ENCODE measurements at regions not wholly inside any gene's neighbourhood (a gene's known extent, or its start where the extent isn't known, plus 50 kb on each side); places are given as distances from the start of the nearest gene placed in this dataset.

DNA sequence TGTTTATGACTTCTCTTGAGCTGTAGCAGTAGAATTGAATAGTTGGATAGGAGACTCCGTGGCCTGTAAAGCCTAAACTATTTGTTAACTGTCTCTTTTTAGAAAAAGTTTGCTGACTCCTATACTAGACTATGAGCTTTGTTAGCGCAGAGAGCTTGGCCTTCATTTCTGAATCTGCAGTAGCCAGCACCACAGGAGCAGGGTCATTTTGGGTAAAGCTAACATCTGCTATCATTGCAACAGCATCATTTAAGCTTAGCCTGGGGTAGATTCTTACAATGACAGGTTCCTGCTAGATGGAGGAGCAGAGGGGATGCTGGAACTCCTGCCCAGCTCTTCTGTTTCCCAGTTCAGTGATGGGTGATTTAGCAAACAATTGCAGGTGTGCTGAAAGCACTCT lies 133.7 kb upstream of the ASTN2 start:
- no peak for DNase-seq (ENCODE audit: low spot score)

- no peak for DNase-seq (ENCODE audit: low spot score)
Measured at GRCh38 chr9:117547904-117548303, 133.0 kb upstream of the ASTN2 start.

GRCh38 chr9:117546894-117547678 lies 132.2 kb upstream of the ASTN2 start:
- no peak for DNase-seq (ENCODE audit: low spot score)

GRCh38 chr9:117545846-117546245 lies 131.0 kb upstream of the ASTN2 start:
- no peak for DNase-seq (ENCODE audit: low spot score)

GRCh38 chr9:117543089-117543488 lies 128.2 kb upstream of the ASTN2 start:
- DNase-seq (ENCODE audit: low spot score): no peak

- DNase-seq (ENCODE audit: low spot score): no peak
Measured at GRCh38 chr9:117542021-117542420, 127.2 kb upstream of the ASTN2 start.

DNA sequence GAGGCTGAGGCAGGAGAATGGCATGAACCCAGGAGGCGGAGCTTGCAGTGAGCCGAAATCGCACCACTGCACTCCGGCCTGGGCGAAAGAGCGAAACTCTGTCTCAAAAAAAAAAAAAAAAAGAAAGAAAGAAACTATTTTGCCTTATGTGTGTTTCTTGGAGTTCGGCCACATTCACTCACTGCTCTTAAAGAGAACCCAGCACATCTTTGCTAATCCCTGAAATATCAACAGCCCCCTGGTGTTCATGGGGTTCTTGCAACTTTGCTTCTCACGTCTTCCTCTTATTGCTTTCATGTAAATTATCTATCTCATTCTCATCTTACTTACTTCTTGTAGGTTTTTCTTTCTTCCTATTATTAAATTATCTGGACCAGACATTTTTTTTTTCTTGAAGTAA lies 126.3 kb upstream of the ASTN2 start:
- DNase-seq (ENCODE audit: low spot score): no peak

DNA sequence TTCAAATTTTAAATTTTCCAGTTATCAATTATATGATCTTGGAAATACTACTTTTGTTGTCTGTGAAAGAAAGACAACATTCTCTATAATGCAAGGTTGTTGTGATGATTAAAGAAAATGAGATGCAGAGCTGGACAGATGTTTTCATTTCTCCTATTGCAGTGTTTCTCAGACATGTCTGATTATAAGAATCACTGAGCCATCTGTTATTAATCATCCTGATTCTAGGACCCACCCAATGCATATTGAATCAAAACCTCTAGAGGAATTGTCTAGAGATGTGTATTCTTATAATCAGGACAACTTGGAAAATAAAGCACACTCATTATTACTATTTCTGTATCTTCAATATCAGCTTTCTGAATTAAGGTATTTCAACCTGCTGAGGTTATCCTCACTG lies 121.1 kb upstream of the ASTN2 start:
- DNase-seq (ENCODE audit: low spot score): no peak

GRCh38 chr9:117535434-117535833 lies 120.6 kb upstream of the ASTN2 start:
- no peak for DNase-seq (ENCODE audit: low spot score)

GRCh38 chr9:117528225-117528624 lies 113.4 kb upstream of the ASTN2 start:
- DNase-seq (ENCODE audit: low spot score): no peak

- no peak for DNase-seq (ENCODE audit: low spot score)
Measured at GRCh38 chr9:117526674-117527073, 111.8 kb upstream of the ASTN2 start.

GRCh38 chr9:117523531-117524153 lies 108.8 kb upstream of the ASTN2 start:
- peak; percentile 41 for DNase-seq (ENCODE audit: low spot score)

GRCh38 chr9:117521293-117521692 lies 106.4 kb upstream of the ASTN2 start:
- no peak for DNase-seq (ENCODE audit: low spot score)

DNA sequence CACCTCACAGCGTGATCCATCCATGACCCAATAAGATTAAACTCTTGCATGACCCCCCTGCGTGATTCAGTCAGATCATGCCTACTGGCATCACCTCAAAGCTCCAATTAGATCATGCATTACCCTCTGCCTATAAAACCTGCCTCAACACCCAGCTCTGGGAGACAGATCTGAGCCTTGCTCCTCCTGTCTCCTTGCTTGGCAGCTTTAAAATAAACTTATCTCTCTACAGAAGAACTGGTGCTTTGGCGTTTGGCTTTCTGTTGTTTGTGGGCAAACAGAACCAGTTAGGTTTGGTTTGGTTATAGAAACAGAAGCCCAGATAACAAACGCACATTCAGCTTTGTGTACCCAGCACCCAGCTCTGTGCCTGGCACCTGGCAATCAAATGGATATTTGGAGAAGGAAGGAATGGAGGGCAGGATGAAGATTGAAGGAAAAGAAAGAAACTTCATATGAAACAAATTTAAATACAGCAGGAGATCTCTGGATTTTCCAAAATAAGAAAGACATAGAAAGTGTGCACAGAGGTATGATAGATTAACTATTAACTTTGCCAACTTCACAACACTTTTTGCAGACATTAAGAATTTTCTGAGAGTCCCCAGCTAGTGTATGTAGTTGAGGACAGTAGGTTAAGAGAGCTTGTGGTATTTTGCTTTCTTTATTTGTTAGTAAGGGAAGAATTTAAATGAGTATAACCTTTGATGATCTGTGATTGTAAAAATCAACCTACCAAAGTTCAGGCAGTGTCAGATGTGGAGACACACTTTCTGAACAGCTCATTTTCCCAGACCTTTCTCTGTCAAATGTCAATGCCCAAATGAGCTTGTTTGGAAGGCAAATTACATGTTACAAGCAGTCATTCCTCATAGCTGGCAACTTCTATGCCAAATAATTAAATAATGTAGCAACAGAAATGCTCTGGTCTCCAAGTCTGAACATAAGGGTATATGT lies 102.1 kb upstream of the ASTN2 start:
- no peak for DNase-seq (ENCODE audit: low spot score)

GRCh38 chr9:117511852-117512481 lies 97.1 kb upstream of the ASTN2 start:
- DNase-seq (ENCODE audit: low spot score): no peak

- no peak for DNase-seq (ENCODE audit: low spot score)
Measured at GRCh38 chr9:117496307-117496706, 81.5 kb upstream of the ASTN2 start.

DNA sequence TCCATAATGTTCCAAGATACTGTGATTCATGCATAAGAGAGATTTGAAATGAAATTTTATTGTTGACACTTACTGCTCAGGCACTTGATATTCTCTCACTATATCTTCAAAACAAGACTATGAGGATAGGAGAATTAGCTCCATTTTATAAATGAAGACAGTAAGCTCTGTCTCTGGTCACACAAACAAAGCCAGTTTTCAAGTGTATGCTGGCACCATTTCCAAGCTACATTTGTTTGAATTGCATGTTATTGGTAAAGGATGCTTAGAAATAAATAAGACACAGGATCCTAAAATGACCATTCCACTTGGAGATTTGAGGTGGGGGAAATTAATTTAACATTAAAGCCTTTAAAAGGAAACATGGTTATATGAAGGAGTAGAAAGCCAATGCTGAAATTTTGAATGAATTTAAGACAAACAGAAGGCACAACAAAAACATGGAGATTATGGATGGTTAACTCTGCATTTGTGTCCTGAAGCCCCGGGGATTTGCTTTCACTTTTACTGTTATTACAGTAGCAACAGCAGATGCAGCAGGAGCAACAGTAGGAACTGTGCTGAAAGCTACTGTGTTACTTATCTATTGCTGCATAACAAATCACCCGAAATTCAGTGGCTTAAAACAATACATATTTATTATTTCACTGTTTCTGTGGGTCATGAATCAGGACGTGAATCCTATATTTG lies 79.7 kb upstream of the ASTN2 start:
- no peak for DNase-seq (ENCODE audit: low spot score)

DNA sequence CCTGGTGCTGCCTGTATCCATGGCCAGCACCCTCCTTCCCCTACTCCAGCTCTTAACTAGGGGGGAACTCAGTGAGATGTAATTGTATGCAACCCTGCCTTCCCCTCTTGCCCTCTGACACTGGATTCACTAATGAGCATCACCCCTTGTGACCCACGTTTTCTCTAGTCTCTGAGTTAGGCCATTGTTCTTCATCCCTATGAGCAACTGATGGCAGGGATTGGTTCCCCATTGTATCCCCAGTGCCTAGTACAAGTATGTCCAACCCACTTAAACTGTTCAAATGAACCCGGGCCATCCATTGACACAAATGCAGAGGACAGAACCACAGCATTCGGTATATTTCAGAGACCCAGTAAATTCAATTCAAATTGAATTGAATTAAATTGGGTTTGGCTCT lies 77.6 kb upstream of the ASTN2 start:
- no peak for DNase-seq (ENCODE audit: low spot score)

- peak; percentile 40 for DNase-seq (ENCODE audit: low spot score)
Measured at GRCh38 chr9:117491491-117491890, 76.6 kb upstream of the ASTN2 start.

DNA sequence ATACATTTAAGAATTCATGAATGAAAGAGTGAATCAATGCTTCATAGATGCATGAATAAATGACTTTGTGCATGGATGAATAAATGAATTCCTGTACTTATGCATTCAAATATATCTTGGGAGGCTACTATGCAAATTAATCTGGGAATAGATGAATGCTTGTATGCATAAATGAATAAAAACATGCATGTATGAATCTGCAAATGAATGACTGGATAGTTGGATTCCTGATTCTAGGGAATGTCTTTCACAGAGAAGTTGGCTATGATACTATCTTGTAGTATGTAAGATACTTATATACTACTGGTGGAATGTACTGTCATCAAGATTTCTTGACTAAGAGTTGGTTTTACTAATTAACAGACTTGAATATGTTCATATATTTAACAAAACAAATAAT lies 75.3 kb upstream of the ASTN2 start:
- no peak for DNase-seq (ENCODE audit: low spot score)

DNA sequence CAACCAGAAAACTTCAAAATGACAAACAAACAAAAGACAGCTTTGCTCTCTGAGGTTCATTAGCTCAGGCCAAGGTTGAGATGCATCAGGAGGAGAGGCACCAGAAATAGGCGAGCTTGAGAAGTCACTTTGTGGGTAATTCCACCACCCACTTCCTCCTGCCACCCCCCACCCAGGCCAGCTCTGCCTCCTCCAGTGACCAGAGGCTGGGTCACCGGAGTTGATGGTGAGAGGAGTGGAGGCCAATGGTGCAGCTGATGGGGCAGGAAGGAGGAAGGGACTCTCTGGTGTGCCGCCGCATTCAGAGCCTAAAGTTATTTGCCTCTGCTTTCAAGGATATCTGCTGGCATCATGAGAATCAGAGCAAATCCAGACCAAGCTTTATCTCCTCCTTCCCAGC lies 73.8 kb upstream of the ASTN2 start:
- no peak for DNase-seq (ENCODE audit: low spot score)
